GM20000 (cell line): ENCODE measurements at regions not wholly inside any gene's neighbourhood (a gene's known extent, or its start where the extent isn't known, plus 50 kb on each side); places are given as distances from the start of the nearest gene placed in this dataset.

Source experiments
- DNase-seq: peaks from one replicate; pipeline ENCODE4 v3.0.0; 2012; ENCODE audit warnings: low spot score
- CTCF ChIP-seq: IDR thresholded peaks from 2 replicates; pipeline ENCODE4 v1.5.1; 2012; ENCODE audit warnings: mild to moderate bottlenecking, control low read depth; ENCODE audit errors: extremely low read depth, missing control alignments

- no peak for DNase-seq
- TF ChIP-seq CTCF, result no peak
These were observed 383.0 kb upstream of the B3GAT1 start for GRCh38 chr11:134795017-134795416.

GRCh38 chr11:134794192-134794591 lies 382.1 kb upstream of the B3GAT1 start:
- no peak for TF ChIP-seq CTCF
- no peak for DNase-seq

- TF ChIP-seq CTCF, result no peak
- no peak for DNase-seq
These were observed 380.6 kb upstream of the B3GAT1 start for GRCh38 chr11:134792677-134793076.

GRCh38 chr11:134792044-134792443 lies 380.0 kb upstream of the B3GAT1 start:
- no peak for DNase-seq

GRCh38 chr11:134791102-134791501 lies 379.1 kb upstream of the B3GAT1 start:
- DNase-seq, result no peak
- TF ChIP-seq CTCF, result no peak

More at GRCh38 chr11:134792044-134792443, 380.0 kb upstream of the B3GAT1 start:
- TF ChIP-seq CTCF, result no peak

- no peak for TF ChIP-seq CTCF
- DNase-seq, result no peak
These were observed 377.1 kb upstream of the B3GAT1 start for GRCh38 chr11:134789104-134789503.

- no peak for DNase-seq
- TF ChIP-seq CTCF, result no peak
These were observed 374.6 kb upstream of the B3GAT1 start for GRCh38 chr11:134786636-134787035.
